Activated naive CD4-positive, alpha-beta T cell treated with Interleukin-2 at 50 U/mL for 16 hours (primary cell): ENCODE measurements at regions not wholly inside any gene's neighbourhood (a gene's known extent, or its start where the extent isn't known, plus 50 kb on each side); places are given as distances from the start of the nearest gene placed in this dataset.

Experiments used
- DNase-seq: peaks from one replicate; pipeline ENCODE4 v3.0.0-alpha.2; 2020

- DNase-seq = no peak
These were observed 1313.9 kb upstream of the ACVR2A start for GRCh38 chr2:146530886-146531285.

DNA sequence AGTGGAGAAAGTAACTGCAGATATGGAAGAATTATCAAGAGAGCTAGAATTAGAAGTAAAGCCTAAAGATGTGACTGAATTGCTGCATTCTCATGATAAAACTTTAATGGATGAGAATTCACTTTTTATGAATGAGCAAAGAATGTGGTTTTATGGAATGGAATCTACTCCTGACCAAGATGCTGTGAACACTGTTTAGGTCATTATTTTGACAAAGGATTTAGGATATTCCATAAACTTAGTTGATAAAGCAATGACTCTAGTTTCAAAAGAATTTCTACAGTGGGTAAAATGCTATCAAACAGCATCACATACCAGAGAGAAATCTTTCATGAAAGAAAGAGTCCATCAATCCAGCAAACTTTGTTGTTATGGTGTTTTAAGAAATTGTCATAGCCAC is 1317.7 kb upstream of the ACVR2A start:
- no peak for DNase-seq

- DNase-seq = no peak
These were observed 1321.6 kb upstream of the ACVR2A start for GRCh38 chr2:146523196-146523595.

GRCh38 chr2:146506851-146507250 is 1338.0 kb upstream of the ACVR2A start:
- DNase-seq = no peak

DNA sequence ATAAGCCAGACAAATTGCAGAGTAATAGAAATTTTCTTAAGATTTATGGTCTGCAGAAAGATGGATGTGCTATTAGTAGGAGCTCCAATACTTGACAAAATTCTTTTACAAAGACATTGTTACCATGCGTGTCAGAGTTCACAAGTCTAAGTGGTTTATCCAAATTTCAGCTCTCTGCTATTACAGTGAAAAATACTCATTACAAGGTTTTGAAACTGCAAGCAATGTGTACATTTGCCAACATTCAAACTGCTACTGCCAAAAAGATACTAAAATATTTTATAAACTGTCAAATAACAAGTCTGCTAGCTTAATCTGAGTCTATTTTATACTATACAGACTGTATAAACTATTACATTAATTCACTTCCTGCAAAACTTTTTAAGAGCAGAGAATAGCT is 1341.5 kb upstream of the ACVR2A start:
- DNase-seq = no peak

DNA sequence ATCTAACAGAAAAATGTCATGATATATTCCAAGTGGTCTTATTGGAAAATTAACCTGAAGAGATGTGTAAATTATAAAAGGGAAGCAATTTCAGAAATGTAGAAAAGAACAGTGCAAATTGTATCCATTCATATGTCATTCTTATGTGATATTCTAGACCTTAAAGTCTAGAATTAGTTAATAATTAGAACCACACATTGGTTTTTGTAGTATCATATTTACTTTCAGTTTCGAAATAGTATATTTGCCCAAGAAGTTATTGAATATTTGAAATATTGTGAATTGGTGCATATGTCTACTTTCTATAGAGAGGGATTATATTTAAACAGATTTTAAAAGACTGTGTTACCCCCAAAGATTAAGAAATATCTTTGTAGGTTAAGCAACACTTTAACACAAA is 1348.6 kb upstream of the ACVR2A start:
- no peak for DNase-seq

DNA sequence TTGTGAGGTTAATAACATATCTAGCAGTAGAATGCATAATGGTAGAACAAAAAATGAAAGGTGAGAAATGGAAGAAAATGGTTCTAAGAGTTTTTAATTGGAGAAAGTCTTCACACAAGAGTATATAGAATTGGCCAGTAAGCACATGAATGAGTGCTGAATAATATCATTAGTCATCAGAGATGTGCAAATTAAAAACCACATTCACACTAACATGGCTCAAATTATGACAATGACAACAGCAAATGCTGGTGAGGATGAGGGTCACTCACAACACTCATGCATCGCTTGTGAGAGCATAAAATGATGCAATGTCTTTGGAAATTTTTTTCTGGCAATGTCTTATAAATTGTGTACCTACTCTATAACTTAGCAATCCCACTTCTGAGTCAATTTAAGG is 1355.4 kb upstream of the ACVR2A start:
- no peak for DNase-seq

GRCh38 chr2:146481629-146482028 is 1363.2 kb upstream of the ACVR2A start:
- DNase-seq = no peak

DNA sequence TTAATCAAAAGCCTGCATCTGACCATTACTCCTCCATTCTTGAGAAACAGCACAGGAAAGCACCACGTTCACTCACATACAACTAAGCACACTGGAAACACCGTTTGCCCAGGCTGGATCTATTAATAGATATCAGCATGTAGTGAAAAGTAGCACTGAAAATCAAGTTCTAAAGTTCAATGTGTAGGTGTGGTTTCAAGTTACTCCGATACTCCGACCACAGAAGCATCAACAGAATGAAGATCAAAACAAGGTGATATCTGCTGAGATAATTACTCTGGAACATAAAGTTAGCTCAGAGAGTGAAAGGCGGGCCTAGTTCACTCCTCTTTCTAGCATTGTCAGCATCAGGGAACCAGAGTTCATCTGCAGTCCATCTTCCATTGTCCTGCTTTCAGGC is 1367.4 kb upstream of the ACVR2A start:
- DNase-seq = no peak

GRCh38 chr2:146468578-146468977 is 1376.3 kb upstream of the ACVR2A start:
- DNase-seq = no peak

DNA sequence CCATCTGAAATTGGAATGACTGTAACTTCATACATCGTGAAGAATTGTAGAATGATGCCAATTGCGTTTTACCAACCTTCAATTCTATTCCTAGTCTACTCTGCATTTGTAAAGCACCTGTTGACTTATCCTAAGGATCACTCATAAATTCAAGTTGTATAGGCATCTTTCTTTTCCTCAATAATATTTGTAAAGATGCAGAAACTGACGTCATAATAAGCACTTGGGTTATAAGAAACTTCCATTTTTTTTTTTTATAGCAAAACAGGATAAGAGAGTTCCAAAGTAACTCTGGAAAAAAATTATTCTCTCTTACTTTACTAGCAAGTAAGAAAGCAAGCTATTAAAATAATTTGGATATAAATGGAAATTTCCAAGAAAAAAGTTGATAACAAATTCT is 1377.4 kb upstream of the ACVR2A start:
- no peak for DNase-seq

DNA sequence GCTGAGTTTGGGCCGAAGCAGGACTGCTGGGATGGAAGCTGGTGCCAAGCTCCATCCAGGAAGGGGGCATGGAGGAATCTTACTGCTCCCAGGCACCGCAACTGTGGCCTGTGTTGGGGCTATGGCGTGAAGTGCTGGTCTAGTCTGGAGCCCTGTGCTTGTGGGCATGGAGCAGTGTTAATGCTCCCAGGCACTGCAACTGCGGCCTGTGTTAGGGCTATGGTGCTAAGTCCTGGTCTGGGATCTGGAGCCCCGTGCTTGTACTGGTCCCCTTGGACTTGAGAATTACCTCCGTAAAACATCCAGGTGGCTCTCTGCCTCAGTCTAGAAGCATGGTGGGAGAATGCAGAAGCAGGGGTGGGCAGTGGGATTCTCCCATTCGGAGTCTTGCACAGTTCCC is 1379.4 kb upstream of the ACVR2A start:
- DNase-seq = no peak

DNA sequence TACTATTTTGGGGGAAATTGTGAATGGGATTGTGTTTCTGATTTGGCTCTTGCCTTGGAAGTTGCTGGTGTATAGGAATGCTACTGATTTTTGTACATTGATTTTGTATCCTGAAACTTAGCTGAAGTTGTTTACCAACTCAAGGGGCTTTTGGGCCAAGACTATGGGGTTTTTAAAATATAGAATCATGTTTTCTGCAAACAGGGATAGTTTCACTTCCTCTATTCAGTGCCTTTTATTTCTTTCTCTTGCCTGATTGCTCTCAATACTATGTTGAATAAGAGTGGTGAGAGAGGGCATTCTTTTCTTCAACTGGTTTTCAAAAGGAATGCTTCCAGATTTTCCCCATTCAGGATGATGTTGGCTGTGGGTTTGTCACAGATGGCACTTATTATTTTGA is 1383.8 kb upstream of the ACVR2A start:
- DNase-seq = no peak

- no peak for DNase-seq
These were observed 1386.2 kb upstream of the ACVR2A start for GRCh38 chr2:146458585-146458984.

GRCh38 chr2:146457221-146457620 is 1387.6 kb upstream of the ACVR2A start:
- no peak for DNase-seq

DNA sequence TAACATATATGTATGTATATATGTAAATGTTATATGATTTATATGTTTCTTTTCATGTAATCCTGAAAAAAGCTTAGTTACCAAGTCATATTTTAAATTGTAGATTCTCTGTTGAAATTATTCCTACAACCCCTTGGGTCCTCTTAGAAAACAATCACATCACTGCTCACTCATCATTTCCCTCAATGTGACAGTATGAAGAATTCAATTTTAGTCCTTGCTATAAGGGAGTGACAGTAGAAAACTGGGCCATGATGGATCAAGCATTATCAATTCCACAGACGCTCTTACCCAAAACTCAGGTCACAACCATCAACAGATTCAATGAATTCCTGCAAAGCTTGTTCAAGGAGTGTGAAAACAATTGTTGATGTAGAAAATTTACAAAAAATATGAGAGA is 1389.5 kb upstream of the ACVR2A start:
- DNase-seq = no peak

DNA sequence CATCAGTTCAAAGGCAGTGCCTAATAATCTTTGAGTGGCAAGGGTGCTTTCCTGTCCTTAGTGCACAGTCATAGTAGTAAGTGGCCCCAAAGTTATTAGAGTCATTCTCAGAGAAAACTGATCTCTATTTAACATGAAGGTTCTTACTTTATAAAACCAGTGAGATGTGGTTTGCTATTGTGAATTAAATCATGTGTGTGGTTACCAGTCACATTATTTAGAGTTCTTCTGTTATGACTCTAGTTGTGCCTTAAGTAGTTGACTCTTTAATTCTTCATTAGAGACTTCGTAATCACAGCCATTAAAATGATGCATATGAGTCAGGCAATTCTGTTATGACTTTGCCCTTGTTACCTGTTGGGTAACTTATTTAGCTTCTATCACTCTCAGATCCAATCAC is 1392.9 kb upstream of the ACVR2A start:
- DNase-seq = no peak

DNA sequence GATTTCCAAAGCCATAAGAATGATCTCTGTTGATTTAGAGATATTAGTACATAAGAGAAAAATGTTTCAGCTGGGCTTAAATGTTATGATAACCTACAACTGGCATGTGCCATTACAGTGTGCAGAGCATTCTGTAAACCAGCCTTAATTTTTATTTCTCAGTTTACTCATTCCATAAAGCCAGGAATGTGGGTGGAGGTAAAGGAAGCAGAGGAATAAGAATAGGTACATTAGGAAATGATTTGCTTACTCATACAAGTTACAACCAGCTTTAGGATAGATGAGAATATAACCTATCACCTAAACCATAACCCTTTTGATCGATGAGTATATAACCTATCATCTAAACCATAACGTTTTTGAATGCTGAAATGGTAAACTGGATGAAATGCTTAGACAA is 1394.7 kb upstream of the ACVR2A start:
- DNase-seq = no peak

DNA sequence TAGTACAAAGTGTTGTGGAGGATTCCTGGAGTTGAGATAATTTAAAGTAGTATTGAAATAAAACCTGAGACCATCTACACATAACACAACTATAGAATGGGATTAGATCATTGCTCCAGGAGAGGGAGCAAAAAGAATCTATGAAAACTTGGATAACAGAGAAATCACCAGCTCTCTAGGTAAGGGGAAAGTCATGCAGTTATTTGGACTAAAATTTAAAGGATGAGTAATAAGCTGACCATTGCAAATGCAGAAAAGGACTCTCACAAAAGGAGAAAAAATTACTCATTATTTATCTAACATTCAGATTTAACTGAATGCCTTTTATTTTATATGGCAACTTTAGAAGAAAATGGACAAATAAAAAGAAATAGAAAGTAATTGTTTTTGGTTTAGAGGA is 1399.8 kb upstream of the ACVR2A start:
- DNase-seq = no peak

GRCh38 chr2:146444085-146444484 is 1400.7 kb upstream of the ACVR2A start:
- no peak for DNase-seq

DNA sequence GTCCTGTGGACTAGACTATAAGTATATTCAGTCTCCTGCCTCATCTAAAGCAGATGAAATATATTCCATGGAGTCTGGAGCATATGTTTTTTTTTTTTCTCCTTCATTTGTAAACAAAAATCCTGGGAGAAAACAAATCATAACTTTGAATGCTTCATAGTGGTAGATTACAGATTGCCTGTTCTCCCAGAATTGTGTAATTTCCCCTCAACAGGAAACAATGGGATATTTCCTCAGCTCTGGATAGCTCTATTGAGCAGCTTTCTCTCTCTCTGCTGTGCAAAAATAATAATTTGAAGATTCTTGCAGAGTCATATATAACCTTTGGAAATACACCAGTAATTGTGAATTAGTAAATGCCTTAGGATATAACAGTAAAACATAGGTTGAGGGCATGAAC is 1406.6 kb upstream of the ACVR2A start:
- DNase-seq = no peak

DNA sequence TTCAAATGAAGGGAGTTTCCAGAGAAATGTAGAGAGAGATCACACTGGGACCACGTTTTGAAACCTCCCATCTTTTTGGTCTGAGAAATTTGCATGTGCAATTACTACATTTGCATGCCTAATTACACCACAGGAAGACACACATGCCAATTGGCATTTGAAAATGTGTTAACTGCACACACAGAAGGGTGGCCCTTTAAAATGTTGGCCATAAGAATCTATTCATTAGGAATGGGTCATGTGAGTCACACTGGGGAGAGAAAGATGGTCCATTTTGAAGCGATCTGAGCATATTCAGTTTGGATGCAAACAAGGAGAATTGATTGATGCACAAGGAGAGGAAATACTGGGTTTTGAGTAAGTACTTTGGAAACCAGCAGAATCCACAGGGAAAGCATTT is 1407.1 kb upstream of the ACVR2A start:
- DNase-seq = no peak

- no peak for DNase-seq
These were observed 1411.5 kb upstream of the ACVR2A start for GRCh38 chr2:146433116-146433875.

- no peak for DNase-seq
These were observed 1415.5 kb upstream of the ACVR2A start for GRCh38 chr2:146429366-146429765.

GRCh38 chr2:146417942-146418341 is 1426.9 kb upstream of the ACVR2A start:
- DNase-seq = no peak

GRCh38 chr2:146415291-146415690 is 1429.5 kb upstream of the ACVR2A start:
- no peak for DNase-seq
